Activated naive CD8-positive, alpha-beta T cell treated with anti-CD3 and anti-CD28 coated beads, Interleukin-2, amount 10 ng/mL, durations not matched to agents 7 days and 5 days (primary cell): ENCODE measurements at regions not wholly inside any gene's neighbourhood (a gene's known extent, or its start where the extent isn't known, plus 50 kb on each side); places are given as distances from the start of the nearest gene placed in this dataset.

Experiments
- ATAC-seq: fragments of 150-1000 bp; cut with Tn5 transposase; one replicate; pipeline ENCODE4 v1.10.0; 2021; ENCODE audit warnings: low read depth, moderate library complexity
- POLR2A ChIA-PET: fragments of 350-600 bp; sonication (Branson Sonifier 250); formaldehyde crosslinking; loops from one replicate; lab custom pipeline; 2021; ENCODE audit warnings: antibody characterized with exemption; lab: Charles Lee
- DNase-seq: peaks from one replicate; pipeline ENCODE4 v3.0.0; 2021
- H3K27ac Mint-ChIP-seq: one replicate; pipeline ENCODE4 v1.8.0; 2022; ENCODE audit warnings: mild to moderate bottlenecking, mixed read lengths
- H3K27me3 Mint-ChIP-seq: one replicate; pipeline ENCODE4 v1.8.0; 2022; ENCODE audit warnings: mild to moderate bottlenecking, moderate library complexity, mixed read lengths
- H3K36me3 Mint-ChIP-seq: one replicate; pipeline ENCODE4 v1.8.0; 2021; ENCODE audit warnings: mild to moderate bottlenecking, mixed read lengths
- H3K4me1 Mint-ChIP-seq: one replicate; pipeline ENCODE4 v1.8.0; 2021; ENCODE audit warnings: mixed read lengths
- H3K4me3 Mint-ChIP-seq: one replicate; pipeline ENCODE4 v1.8.0; 2022; ENCODE audit warnings: mild to moderate bottlenecking, moderate library complexity, mixed read lengths
- H3K9me3 Mint-ChIP-seq: one replicate; pipeline ENCODE4 v1.8.0; 2021; ENCODE audit warnings: mixed read lengths

- Mint-ChIP-seq H3K4me3 (no peak overlapping the region), H3K4me1 (no peaks in the 10 kb centered on the region), H3K27me3 (no peaks in the 10 kb centered on the region), H3K36me3 (no peaks in the 10 kb centered on the region), H3K27ac (no peak overlapping the region), H3K9me3 (no peaks in the 10 kb centered on the region)
- no peak for DNase-seq
- POLR2A ChIA-PET, result no interaction called here
- no peak for ATAC-seq
These were observed 466.3 kb upstream of the HS3ST1 start for GRCh38 chr4:11894977-11895376.

GRCh38 chr4:11894221-11894620 lies 465.5 kb upstream of the HS3ST1 start:
- H3K27ac Mint-ChIP-seq, result no peak overlapping the region
- ATAC-seq, result no peak
- H3K9me3 Mint-ChIP-seq, result no peaks in the 10 kb centered on the region
- DNase-seq, result no peak
- H3K36me3 Mint-ChIP-seq, result no peaks in the 10 kb centered on the region
- H3K27me3 Mint-ChIP-seq, result no peaks in the 10 kb centered on the region
- H3K4me3 Mint-ChIP-seq, result no peak overlapping the region
- no peaks in the 10 kb centered on the region for H3K4me1 Mint-ChIP-seq
- POLR2A ChIA-PET, result no interaction called here

- POLR2A ChIA-PET, result no interaction called here
- DNase-seq (no peak), ATAC-seq (no peak)
- no peak overlapping the region for H3K4me3 Mint-ChIP-seq
- no peaks in the 10 kb centered on the region for H3K36me3 Mint-ChIP-seq
- no peaks in the 10 kb centered on the region for H3K4me1 Mint-ChIP-seq
- no peaks in the 10 kb centered on the region for H3K9me3 Mint-ChIP-seq
- H3K27ac Mint-ChIP-seq, result no peak overlapping the region
- H3K27me3 Mint-ChIP-seq, result no peaks in the 10 kb centered on the region
These were observed 460.4 kb upstream of the HS3ST1 start for GRCh38 chr4:11889099-11889498.

DNA sequence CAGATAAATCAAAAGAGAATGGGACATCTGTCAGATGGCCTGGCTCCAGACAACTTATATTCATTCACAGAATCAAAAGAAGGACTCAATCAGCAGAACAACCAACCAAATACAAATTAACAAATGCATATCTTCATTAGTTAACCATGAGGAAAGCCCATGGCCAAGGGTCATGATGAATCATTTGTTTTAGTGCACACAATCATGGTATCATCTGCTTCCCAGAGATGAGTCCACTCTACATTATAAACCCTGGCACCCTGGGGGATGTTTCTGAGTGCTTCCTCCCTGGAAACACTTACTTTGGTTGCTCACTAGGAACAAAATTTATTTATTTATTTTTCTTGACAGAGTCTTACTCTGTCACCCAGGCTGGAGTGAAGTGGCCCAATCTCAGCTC lies 453.3 kb upstream of the HS3ST1 start:
- H3K4me1 Mint-ChIP-seq, result no peaks in the 10 kb centered on the region

DNA sequence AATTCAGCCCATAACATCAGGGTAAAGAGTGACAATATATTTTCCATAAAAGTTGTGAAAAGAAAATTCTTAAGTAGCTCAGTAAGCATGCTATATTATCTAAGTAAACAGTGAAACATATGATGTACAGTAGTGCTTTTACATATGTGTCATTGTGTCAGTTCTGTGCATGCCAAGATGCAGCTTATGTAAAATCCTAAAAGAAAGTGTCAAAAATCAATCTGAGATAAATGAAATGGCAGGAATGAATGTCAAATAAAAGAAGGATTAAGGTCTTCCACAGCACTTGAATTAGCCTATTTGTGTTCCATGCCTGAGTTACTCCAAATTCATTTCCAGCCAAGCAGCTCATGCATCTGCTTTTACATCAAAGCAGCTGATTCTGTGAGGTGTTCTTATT lies 452.7 kb upstream of the HS3ST1 start:
- Mint-ChIP-seq H3K9me3 (peaks cover 7% of the 10 kb centered on the region), H3K36me3 (no peaks in the 10 kb centered on the region), H3K27me3 (no peaks in the 10 kb centered on the region), H3K27ac (no peak overlapping the region), H3K4me1 (no peaks in the 10 kb centered on the region), H3K4me3 (no peak overlapping the region)
- ATAC-seq (no peak), DNase-seq (no peak)
- POLR2A ChIA-PET, result no interaction called here

More for the DNA sequence above, 453.3 kb upstream of the HS3ST1 start:
- peaks cover 2% of the 10 kb centered on the region for H3K9me3 Mint-ChIP-seq
- no peak overlapping the region for H3K27ac Mint-ChIP-seq
- POLR2A ChIA-PET, result no interaction called here
- no peaks in the 10 kb centered on the region for H3K36me3 Mint-ChIP-seq
- H3K4me3 Mint-ChIP-seq, result no peak overlapping the region
- no peak for DNase-seq
- ATAC-seq, result no peak
- no peaks in the 10 kb centered on the region for H3K27me3 Mint-ChIP-seq

DNA sequence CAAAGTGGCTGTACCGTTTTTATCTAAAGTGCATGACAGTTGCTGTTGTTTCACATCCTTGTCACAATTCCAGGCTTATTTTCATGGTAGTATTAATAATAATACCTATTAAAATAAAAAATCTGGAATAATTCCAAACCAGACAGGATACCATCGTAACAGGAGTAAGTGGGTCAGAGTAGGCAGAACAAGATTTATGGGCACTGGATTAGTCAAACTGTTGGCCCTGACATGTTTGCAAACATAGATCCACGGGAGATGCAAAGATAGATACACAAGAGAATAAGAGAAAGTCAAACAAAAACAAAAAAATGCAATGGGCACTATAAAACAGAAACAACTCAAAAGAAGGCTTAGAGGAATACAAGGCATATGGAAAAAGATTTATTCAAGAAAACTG lies 449.5 kb upstream of the HS3ST1 start:
- Mint-ChIP-seq H3K4me1 (no peaks in the 10 kb centered on the region), H3K9me3 (peaks cover 8% of the 10 kb centered on the region), H3K27me3 (no peaks in the 10 kb centered on the region), H3K27ac (no peak overlapping the region), H3K36me3 (no peaks in the 10 kb centered on the region), H3K4me3 (no peak overlapping the region)
- POLR2A ChIA-PET, result no interaction called here
- ATAC-seq, result no peak
- DNase-seq, result no peak

DNA sequence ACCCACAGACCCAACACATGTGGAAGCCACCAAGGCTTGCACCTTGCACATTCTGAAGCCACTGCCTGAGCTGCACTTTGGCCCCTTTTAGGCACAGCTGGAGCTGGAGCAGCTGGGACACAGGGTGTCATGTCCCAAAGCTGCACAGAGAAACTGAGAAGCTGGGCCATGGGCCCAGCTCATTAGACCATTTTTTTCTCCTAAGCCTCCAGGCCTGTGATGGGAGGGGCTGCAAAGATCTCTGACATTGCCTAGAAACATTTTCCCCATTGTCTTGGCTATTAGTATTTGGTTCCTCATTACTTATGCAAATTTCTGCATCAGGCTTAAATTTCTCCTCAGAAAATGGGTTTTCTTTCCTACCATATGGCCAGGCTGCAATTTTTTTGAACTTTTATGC lies 447.4 kb upstream of the HS3ST1 start:
- Mint-ChIP-seq H3K4me1 (no peaks in the 10 kb centered on the region), H3K27me3 (no peaks in the 10 kb centered on the region), H3K36me3 (no peaks in the 10 kb centered on the region), H3K4me3 (no peak overlapping the region), H3K27ac (no peak overlapping the region), H3K9me3 (peaks cover 8% of the 10 kb centered on the region)
- no peak for DNase-seq
- POLR2A ChIA-PET, result no interaction called here
- no peak for ATAC-seq

DNA sequence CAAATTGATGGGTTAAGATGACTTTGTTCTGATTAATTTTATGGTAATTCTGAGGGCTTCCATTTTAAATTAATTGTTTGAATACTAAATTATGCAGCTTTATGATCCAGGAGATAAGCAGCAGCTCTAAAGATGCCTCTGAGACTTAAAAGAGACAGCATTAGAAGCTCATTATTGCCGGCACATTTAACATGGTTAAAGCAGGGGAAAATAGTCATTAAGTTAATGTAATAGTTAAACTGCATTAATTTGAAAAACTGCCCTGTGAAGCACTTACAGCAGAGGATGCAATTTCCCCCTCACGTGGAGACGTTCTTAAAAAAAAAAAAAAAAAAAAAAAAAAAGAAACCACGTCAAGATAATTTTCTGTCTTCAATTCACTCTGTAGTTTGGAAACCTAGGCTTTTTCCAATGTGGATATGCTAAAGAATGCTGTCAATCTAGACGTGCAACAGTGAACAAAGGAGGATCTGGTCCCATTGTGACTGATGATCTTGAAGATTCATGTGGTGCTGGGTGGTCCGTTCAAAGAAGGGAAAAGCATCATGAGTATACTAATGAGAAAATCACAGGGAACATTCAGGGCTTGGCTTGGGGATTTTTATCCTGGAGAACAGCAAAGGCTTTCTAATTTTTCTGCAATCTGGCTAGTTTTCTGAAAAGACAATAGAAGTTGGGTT lies 440.6 kb upstream of the HS3ST1 start:
- no peak overlapping the region for H3K4me3 Mint-ChIP-seq
- no peaks in the 10 kb centered on the region for H3K4me1 Mint-ChIP-seq
- POLR2A ChIA-PET, result no interaction called here
- ATAC-seq (no peak), DNase-seq (no peak)
- H3K27me3 Mint-ChIP-seq, result no peaks in the 10 kb centered on the region
- no peaks in the 10 kb centered on the region for H3K9me3 Mint-ChIP-seq
- no peak overlapping the region for H3K27ac Mint-ChIP-seq
- no peaks in the 10 kb centered on the region for H3K36me3 Mint-ChIP-seq

DNA sequence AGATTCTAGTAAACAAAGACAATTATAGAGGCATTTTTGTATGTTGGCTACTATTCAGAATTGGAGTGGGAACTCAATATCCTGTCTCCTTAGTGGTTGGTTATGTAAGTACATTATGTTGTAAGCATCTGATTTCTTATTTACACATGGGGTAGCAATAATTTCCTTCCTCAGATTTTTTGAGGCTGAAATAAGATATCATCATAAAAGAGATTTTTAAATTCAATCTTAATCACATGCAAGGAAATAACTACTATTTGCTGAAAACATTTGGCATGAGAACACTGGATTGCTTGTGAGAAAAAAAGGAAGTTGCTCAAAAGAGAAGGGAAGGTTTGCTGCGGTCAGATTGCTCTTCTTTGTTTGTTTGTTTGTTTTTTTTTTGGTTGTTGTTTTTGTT lies 437.7 kb upstream of the HS3ST1 start:
- DNase-seq, result no peak
- POLR2A ChIA-PET, result no interaction called here
- H3K27me3 Mint-ChIP-seq, result no peaks in the 10 kb centered on the region
- no peak for ATAC-seq
- H3K4me1 Mint-ChIP-seq, result no peaks in the 10 kb centered on the region
- no peaks in the 10 kb centered on the region for H3K36me3 Mint-ChIP-seq
- no peak overlapping the region for H3K27ac Mint-ChIP-seq
- peaks cover 1% of the 10 kb centered on the region for H3K9me3 Mint-ChIP-seq
- H3K4me3 Mint-ChIP-seq, result no peak overlapping the region

- no peak for ATAC-seq
- Mint-ChIP-seq H3K9me3 (peaks cover 1% of the 10 kb centered on the region), H3K4me3 (no peak overlapping the region), H3K27ac (no peak overlapping the region), H3K4me1 (no peaks in the 10 kb centered on the region), H3K36me3 (no peaks in the 10 kb centered on the region), H3K27me3 (no peaks in the 10 kb centered on the region)
- POLR2A ChIA-PET, result no interaction called here
- no peak for DNase-seq
These were observed 432.3 kb upstream of the HS3ST1 start for GRCh38 chr4:11860996-11861395.

DNA sequence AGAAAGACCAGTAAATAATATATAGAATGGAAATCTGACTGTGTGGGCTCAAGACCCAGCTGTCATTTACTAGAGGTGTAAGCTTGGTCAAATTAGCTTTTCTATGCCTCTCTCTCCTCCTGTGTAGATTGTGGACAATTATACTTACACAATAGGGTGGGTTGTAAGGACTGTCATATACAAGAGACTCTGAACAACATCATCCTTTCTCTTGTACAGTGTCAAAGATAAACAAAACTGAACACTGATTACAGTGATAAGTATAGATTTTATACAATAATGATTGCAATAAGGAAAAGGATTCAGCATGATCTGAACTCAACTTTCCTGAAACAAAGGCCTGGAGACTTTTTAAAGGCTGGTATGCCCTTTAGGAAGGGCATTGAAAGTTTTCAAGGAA lies 429.2 kb upstream of the HS3ST1 start:
- Mint-ChIP-seq H3K4me1 (no peaks in the 10 kb centered on the region), H3K27me3 (no peaks in the 10 kb centered on the region), H3K27ac (no peak overlapping the region), H3K9me3 (peaks cover under 1% of the 10 kb centered on the region), H3K36me3 (no peaks in the 10 kb centered on the region), H3K4me3 (no peak overlapping the region)
- POLR2A ChIA-PET, result no interaction called here
- DNase-seq (no peak), ATAC-seq (no peak)

- H3K27me3 Mint-ChIP-seq, result no peaks in the 10 kb centered on the region
- no peak overlapping the region for H3K27ac Mint-ChIP-seq
- POLR2A ChIA-PET, result no interaction called here
- no peak for DNase-seq
- H3K4me3 Mint-ChIP-seq, result no peak overlapping the region
- no peak for ATAC-seq
- no peaks in the 10 kb centered on the region for H3K36me3 Mint-ChIP-seq
- no peaks in the 10 kb centered on the region for H3K4me1 Mint-ChIP-seq
- no peaks in the 10 kb centered on the region for H3K9me3 Mint-ChIP-seq
These were observed 418.5 kb upstream of the HS3ST1 start for GRCh38 chr4:11847167-11847566.

GRCh38 chr4:11843927-11844326 lies 415.2 kb upstream of the HS3ST1 start:
- no peak for DNase-seq
- H3K4me1 Mint-ChIP-seq, result no peaks in the 10 kb centered on the region

GRCh38 chr4:11843340-11843739 lies 414.6 kb upstream of the HS3ST1 start:
- Mint-ChIP-seq H3K4me1 (no peaks in the 10 kb centered on the region), H3K27ac (no peak overlapping the region), H3K36me3 (no peaks in the 10 kb centered on the region), H3K9me3 (no peaks in the 10 kb centered on the region), H3K4me3 (no peak overlapping the region), H3K27me3 (no peaks in the 10 kb centered on the region)
- DNase-seq, result no peak
- POLR2A ChIA-PET, result no interaction called here
- ATAC-seq, result no peak

More at GRCh38 chr4:11843927-11844326, 415.2 kb upstream of the HS3ST1 start:
- Mint-ChIP-seq H3K27me3 (no peaks in the 10 kb centered on the region), H3K36me3 (no peaks in the 10 kb centered on the region), H3K27ac (no peak overlapping the region), H3K4me3 (no peak overlapping the region), H3K9me3 (no peaks in the 10 kb centered on the region)
- POLR2A ChIA-PET, result no interaction called here
- ATAC-seq, result no peak
